Spleen (tissue), 7 donors: ENCODE measurements at regions not wholly inside any gene's neighbourhood (a gene's known extent, or its start where the extent isn't known, plus 50 kb on each side); places are given as distances from the start of the nearest gene placed in this dataset.

Source experiments
- CTCF ChIP-seq, 11 experiments: fragments of 200-600 bp in 7 of 11; fragments of 450-650 bp in 4 of 11; sonication (generic) in 4 of 11; IDR thresholded peaks in 8 of 11; conservative IDR thresholded peaks in 3 of 11; 1 replicate in 7 of 11; 2 replicates in 4 of 11; pipeline versions ENCODE4 v1.4.0 to v1.8.0; 2016 to 2021; ENCODE audit warnings: antibody characterized with exemption in 11 of 11, inconsistent platforms in 4 of 11, mild to moderate bottlenecking in 1 of 11
- POLR2A ChIP-seq, 3 donors: fragments of 450-650 bp; IDR thresholded peaks; one replicate each; pipeline ENCODE4 v1.5.1; 2017; ENCODE audit warnings: antibody characterized with exemption in 3 of 3, mild to moderate bottlenecking in 1 of 3
- POLR2AphosphoS5 ChIP-seq, 3 donors: sonication (generic); formaldehyde crosslinking; IDR thresholded peaks; one replicate each; pipeline ENCODE4 v1.5.1; 2017; ENCODE audit warnings: antibody characterized with exemption in 3 of 3
- donor health status: DM: no; HTN: no; CAD: no; lungs with moderate emphysema.
- donor health status: DM: no; HTN: no; CAD: no.
- donor health status: DM: no; HTN: no; CAD: no.

GRCh38 chr14:34169561-34169960 is 218.7 kb upstream of the EGLN3 start:
- TF ChIP-seq CTCF (IDR thresholded peaks at IDR 0.05 in 8 of 11, conservative IDR thresholded peaks at IDR 0.05 in 3 of 11) = no peak
- no peak for TF ChIP-seq POLR2AphosphoS5 (IDR thresholded peaks at IDR 0.05)
- no peak for TF ChIP-seq POLR2A (IDR thresholded peaks at IDR 0.05)
